ENCODE measurements at regions not wholly inside any gene's neighbourhood (a gene's known extent, or its start where the extent isn't known, plus 50 kb on each side); places are given as distances from the start of the nearest gene placed in this dataset.
"Not testable (repeated sequence)": the region's sequence is repeated elsewhere in the genome, so short reads cannot be mapped to it uniquely, and the experiment has no call there.

DNA sequence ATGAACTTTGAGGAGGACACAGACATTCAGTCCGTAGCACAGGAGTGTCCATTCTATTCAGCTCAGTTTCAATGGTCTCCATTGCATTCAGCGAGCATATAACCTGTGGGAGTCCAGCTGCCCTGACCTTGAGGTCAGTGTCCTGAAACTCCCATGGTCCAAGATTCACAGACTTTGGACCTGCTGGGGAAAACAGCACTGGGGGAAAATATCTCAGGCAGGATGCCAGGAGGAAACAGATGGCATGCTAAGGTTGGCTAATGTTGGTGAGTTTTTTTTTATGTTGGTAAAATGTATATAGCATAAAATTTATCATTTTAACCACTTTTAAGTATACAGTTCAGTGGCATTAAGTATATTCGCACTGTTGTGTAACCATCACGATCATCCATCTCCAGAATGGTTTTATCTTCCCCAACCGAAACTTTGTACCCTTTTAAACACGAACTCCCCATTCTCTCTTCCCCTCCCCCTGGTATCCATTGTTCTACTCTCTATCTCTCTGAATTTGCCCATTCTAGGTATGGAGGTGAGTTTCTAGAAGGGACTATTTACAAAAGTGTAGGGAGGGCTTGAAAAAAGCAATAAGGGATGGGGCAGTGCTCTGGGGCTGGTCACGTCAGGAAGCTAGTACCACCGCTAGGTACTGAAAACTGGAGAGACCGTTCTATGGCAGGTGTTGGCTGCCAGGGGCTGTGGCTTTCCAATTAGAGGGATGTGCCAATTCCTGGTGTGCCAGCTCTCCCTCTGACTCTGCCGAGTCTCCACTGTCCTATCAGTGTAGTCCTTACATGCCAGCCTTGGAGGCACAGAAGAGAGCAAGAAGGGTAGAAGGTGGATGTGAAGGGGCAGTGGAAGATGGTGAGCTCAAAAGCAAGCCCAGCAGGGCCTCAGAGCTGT lies 85.3 kb downstream of the FOXD2 start:
- no peak for FAIRE-seq
- no peak for DNase-seq (ENCODE audit: insufficient read length, low spot score)

GRCh38 chr1:47523835-47524215 lies 86.0 kb downstream of the FOXD2 start:
- FAIRE-seq, result no peak
- DNase-seq (ENCODE audit: insufficient read length, low spot score), result no peak

DNA sequence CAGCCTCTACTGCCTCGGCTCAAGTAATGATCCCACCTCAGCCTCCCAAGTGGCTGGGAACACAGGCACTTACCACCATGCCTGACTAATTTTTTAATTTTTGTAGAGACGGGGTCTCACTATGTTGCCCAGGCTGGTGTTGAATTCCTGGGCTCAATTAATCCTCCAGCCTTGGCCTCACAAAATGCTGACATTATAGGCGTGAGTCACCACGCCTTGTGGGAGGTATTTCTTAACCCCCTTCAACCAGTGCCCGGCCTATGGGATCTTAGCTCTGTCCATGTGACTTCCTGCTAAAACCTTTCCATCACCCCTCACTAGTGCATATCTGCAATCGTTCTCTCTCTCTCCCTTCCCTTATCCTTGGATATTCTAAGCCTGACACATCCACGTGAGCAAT lies 86.4 kb downstream of the FOXD2 start:
- DNase-seq (ENCODE audit: insufficient read length, low spot score) (no peak), FAIRE-seq (no peak)

GRCh38 chr1:47527653-47528272 lies 89.9 kb downstream of the FOXD2 start:
- FAIRE-seq (no peak), DNase-seq (ENCODE audit: insufficient read length, low spot score) (no peak)

GRCh38 chr1:47529520-47530098 lies 91.8 kb downstream of the FOXD2 start:
- no peak for DNase-seq (ENCODE audit: insufficient read length, low spot score)
- FAIRE-seq, result no peak

DNA sequence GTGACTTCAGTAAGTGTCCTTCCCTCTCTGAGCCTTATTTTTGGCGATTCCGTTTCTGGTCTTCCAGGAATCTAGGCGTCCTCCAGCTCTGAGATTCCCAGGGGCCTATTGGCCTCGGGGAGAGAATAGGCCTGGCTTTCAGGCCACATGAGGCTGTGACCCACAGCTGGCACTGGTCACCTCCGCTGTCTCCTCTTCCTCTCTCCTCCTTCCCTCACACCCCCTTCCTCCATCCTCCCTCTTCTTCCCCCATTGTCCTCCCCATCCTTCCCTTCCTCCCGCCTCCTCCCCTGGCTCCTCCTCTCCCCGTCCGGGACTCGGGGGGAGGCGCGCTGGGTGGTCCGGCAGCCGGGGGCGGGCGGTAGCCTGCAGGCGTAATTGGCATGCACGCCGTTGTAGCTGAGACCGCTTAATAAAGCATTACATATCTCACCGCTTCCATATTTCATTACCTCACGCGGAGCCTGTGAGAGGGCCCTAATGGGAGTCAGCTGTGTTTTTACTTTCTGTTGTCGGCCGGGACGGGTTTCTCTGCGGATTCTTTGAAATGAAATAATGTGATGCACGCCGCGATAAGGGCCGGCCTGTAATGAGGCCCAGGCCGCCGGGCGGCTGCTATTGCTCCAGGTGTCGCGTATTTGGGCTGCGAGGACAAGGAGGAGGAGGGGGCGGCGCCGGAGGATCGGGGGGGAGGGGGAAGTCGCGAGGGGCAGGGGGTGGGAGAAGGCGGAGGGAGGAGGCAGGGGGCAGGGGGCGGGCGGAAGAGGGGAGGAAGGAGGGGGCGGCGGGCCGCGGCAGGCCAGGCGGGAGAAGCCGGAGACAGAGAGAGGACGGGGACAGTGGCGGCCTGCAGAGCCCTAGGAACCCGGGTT lies 95.3 kb downstream of the FOXD2 start:
- FAIRE-seq (no peak), DNase-seq (ENCODE audit: insufficient read length, low spot score) (no peak)

DNA sequence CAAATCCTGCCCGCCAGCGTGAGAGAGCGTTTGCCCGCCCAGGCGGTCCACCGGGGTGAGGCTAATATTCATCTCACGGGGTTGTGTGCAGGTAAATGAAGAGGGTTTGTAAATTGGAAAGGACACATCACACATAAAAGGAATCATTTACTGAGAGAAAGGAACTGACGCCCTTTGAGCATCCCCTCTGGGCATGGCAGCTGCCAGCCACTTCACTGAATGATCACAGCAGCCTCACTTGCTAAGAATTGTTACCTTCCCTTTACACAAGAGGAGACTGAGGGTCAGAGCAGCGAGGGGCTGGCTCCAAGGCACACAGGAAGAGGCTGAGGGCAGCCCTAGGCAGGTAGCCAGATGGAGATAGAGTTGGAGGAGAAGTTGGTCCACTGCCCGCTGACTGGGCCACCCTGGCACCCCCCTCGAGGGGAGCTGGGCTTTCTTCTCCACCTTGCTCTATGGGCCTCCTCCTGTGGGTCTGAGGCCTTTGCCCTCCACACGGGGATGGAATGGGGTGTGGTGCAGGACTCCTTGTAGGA lies 96.0 kb downstream of the FOXD2 start:
- FAIRE-seq (no peak), DNase-seq (ENCODE audit: insufficient read length, low spot score) (no peak)

DNA sequence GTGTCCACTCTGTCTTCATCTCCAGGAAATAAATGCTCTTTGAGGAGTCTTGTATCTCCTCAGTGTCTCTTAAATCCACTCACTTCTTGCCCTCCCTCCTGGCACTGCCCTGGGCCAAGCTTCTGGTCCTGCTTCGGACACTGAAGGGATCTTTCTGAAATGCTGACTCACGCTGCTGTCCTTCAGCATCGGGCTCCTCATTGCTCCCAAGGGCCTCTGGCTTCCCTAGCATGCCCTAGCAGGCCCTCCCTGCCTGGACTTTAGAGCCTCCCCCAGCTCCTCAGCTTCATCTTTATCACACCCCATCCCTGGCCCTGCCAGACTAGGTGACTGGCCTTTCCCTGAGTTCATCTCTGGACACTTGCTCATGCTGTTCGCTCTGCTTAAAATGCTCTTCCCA lies 96.6 kb downstream of the FOXD2 start:
- DNase-seq (ENCODE audit: insufficient read length, low spot score), result no peak
- no peak for FAIRE-seq

DNA sequence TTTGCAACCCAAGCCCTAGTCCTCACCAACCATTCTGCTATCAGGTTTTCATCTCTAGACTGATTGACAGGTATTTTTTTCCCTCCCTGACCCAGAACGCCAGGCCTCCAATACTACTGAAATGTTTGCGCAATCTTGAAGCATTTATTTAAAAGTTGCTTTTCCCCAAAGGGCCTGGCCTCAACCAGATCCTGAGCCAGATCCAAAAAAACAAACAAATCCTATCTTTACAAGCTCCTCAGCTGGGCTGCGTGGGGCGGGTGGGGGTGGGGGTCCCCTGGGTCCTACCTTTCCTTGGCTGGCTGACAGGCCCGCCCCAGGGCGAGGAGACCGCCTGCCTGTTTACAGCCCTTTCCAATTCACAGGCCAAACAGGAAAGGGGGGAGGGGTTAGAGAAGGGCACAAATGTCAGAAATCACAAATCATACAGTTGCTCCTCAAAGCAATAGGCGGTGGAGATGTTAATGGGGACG lies 98.8 kb downstream of the FOXD2 start:
- FAIRE-seq, result no peak

DNA sequence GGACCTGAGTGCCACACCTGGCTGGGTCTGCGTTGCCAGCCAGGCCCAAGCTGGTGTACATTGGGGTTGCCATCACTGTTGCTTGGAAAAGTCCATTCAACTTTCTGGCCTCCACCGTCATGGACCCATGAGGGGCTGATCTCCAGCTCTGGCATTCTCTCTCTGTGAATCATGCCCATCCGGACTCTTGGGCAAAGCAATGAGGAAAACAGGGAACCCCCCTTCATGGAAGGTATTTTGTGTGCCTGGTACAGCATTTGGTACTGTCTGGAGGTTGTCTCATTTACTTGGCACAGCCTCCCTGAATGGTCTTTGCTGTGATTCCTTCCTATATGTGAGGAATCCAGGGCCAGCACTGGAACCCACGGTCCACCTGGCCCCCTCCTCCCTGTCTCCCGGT lies 99.4 kb downstream of the FOXD2 start:
- no peak for DNase-seq (ENCODE audit: insufficient read length, low spot score)
- no peak for FAIRE-seq

More for the DNA sequence above, 98.8 kb downstream of the FOXD2 start:
- no peak for DNase-seq (ENCODE audit: insufficient read length, low spot score)

DNA sequence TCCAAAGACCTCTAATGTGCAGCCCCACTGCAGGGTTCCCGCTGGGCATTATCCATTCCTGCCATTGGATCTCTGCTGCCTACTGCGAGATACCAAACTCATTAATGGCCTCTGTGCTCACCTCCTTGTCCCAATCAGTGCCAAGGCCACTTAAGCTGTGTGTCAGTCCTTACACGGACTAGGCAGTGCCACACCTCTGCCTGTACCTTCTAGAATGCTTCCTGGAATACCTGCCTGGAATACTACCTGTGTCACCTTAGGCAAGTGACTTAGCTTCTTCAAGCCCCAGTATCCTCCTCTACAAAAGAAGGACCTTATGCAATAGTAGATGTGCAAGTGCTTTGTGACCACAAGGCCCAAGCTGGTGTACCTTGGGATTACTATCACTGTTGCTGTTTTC lies 100.1 kb downstream of the FOXD2 start:
- FAIRE-seq (no peak), DNase-seq (ENCODE audit: insufficient read length, low spot score) (no peak)

DNA sequence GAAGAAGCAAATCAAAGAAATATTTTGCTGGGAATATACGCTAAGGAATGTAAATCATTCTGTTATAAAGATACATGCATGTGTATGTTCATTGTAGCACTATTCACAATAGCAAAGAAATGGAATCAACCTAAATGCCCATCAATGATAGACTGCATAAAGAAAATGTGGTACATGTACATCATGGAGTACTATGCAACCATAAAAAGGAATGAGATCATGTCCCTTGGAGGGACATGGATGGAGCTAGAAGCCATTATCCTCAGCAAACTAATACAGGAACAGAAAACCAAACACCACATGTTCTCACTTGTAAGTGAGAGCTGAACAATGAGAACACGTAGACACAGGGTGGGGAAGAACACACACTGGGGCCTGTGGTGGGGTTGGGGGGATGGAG lies 100.7 kb downstream of the FOXD2 start:
- not testable (repeated sequence) for FAIRE-seq; DNase-seq (ENCODE audit: insufficient read length, low spot score)

DNA sequence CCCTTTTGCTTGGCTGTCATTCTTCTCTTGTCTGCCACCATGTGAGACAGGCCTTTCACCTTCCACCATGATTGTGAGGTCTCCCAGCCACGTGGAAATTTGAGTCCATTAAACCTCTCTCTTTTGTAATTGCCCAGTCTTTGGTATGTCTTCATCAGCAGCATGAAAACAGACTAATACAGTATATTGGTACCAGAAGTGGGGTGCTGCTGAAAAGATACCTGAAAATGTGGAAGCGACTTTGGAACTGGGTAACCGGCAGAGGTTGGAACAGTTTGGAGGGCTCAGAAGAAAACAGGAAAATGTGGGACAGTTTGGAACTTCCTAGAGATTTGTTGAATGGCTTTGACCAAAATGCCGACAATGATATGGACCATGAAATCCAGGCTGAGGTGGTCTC lies 103.9 kb downstream of the FOXD2 start:
- FAIRE-seq, result not testable (repeated sequence)

GRCh38 chr1:47543089-47543488 lies 105.2 kb downstream of the FOXD2 start:
- DNase-seq (ENCODE audit: insufficient read length, low spot score); FAIRE-seq: not testable (repeated sequence)

More for the DNA sequence above, 103.9 kb downstream of the FOXD2 start:
- not testable (repeated sequence) for DNase-seq (ENCODE audit: insufficient read length, low spot score)

DNA sequence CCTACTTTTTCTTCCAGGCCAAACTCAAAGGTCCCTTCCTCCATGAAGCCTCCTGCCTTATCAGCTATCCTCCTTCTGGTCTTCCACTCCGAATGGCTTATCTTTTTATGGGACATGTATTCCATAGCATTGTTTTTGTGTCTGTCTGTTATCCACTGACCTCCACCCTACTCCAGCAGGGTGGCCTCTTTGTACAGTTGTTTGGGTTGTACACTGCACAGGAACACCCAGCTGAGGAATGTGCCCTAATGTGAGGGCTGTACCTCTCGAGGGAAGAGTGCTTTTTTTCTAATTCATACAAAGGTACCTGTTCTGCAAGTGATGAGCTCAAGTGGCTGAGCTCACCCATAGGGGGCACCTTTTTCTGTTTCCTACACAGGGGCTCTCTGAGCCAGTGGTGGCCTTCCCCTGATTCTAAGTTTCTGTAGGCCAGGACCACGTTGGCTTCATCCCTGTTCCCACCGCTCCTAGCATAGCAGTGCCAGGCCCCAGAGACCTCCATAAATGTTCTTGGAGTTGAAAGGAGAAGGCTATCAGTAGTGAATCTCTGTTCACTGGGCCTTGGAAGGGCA lies 108.2 kb downstream of the FOXD2 start:
- DNase-seq (ENCODE audit: insufficient read length, low spot score) (no peak), FAIRE-seq (no peak)

DNA sequence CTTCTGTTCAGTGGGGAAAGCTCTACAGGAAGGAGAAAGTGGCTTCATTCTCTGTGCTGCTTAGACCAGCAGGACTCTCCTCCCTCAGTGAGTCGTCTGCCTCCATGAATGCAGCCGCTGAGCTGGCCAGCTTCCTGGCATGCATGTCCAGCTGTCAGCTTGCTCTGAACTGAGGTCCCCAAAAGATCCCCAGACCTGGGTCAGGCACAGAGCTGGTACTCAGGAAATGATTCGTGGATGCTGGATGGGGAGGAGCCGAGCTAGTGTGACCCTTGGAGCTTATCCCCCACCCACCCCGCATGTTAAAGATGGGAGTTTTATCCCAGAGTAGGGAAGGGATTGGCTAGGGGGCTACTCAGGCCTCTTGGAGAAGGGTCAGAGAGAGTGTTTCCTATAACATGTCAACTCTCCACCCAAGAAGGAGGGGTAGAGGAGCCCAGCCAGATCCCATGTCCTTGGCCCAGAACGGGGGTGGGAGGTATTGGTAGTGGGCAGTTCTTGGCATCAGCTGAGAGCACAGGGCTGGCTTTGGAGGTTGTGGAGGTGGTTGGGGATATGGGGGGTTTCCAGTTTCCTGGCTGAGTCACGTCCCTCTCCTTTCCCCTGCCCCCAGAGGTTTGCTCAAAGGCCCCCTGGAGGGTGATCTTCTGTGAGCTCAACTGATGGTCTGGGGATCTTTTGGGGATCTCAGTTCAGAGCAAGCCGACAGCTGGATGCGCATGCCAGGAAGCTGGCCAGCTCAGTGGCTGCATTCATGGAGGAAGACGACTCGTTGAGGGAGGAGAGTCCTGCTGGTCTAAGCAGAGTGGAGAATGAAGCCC lies 110.1 kb downstream of the FOXD2 start:
- FAIRE-seq, result no peak
- DNase-seq (ENCODE audit: insufficient read length, low spot score), result no peak

- DNase-seq (ENCODE audit: insufficient read length, low spot score) (no peak), FAIRE-seq (no peak)
Observed at GRCh38 chr1:47548637-47549036, 110.8 kb downstream of the FOXD2 start.

- FAIRE-seq, result no peak
Observed at GRCh38 chr1:47549532-47549931, 111.7 kb downstream of the FOXD2 start.

GRCh38 chr1:47550929-47551328 lies 113.1 kb downstream of the FOXD2 start:
- DNase-seq (ENCODE audit: insufficient read length, low spot score) (no peak), FAIRE-seq (no peak)

More at GRCh38 chr1:47549532-47549931, 111.7 kb downstream of the FOXD2 start:
- no peak for DNase-seq (ENCODE audit: insufficient read length, low spot score)

Data from GM19239 (cell line).